ENCODE measurements at regions not wholly inside any gene's neighbourhood (a gene's known extent, or its start where the extent isn't known, plus 50 kb on each side); places are given as distances from the start of the nearest gene placed in this dataset.

- no peak for DNase-seq (ENCODE audit: low read depth, low spot score)
- no peaks in the 10 kb centered on the region for H3K36me3 ChIP-seq (ENCODE audit: insufficient read depth, low read length)
- no peak overlapping the region for H3K4me3 ChIP-seq
- TF ChIP-seq POLR2AphosphoS5 (IDR thresholded peaks at IDR 0.05; ENCODE audit: borderline replicate concordance, low read depth, low read length) = no peak
- no peak for TF ChIP-seq FOXP2 (optimal IDR thresholded peaks at IDR 0.05; ENCODE audit: control extremely low read depth, extremely low read length, insufficient read depth)
- TF ChIP-seq EZH2 (IDR thresholded peaks at IDR 0.05) = no peak
- H3K9ac ChIP-seq (ENCODE audit: insufficient read length) = no peak overlapping the region
- no peak overlapping the region for H3K27ac ChIP-seq
- H3K9me3 ChIP-seq (ENCODE audit: low read depth, low read length) = no peaks in the 10 kb centered on the region
Measured at GRCh38 chr20:24873025-24873620, 75.9 kb upstream of the CST7 start.

GRCh38 chr20:24875078-24875477 is 74.0 kb upstream of the CST7 start:
- no peaks in the 10 kb centered on the region for H3K36me3 ChIP-seq (ENCODE audit: insufficient read depth, low read length)
- TF ChIP-seq EZH2 (IDR thresholded peaks at IDR 0.05) (no peak), FOXP2 (optimal IDR thresholded peaks at IDR 0.05; ENCODE audit: control extremely low read depth, extremely low read length, insufficient read depth) (no peak), POLR2AphosphoS5 (IDR thresholded peaks at IDR 0.05; ENCODE audit: borderline replicate concordance, low read depth, low read length) (no peak)
- no peak for DNase-seq (ENCODE audit: low read depth, low spot score)
- H3K9ac ChIP-seq (ENCODE audit: insufficient read length) = no peak overlapping the region
- no peak overlapping the region for H3K27ac ChIP-seq
- H3K9me3 ChIP-seq (ENCODE audit: low read depth, low read length) = no peaks in the 10 kb centered on the region
- H3K4me3 ChIP-seq = no peak overlapping the region

- no peaks in the 10 kb centered on the region for H3K9me3 ChIP-seq (ENCODE audit: low read depth, low read length)
- TF ChIP-seq POLR2AphosphoS5 (IDR thresholded peaks at IDR 0.05; ENCODE audit: borderline replicate concordance, low read depth, low read length) (no peak), FOXP2 (optimal IDR thresholded peaks at IDR 0.05; ENCODE audit: control extremely low read depth, extremely low read length, insufficient read depth) (no peak), EZH2 (IDR thresholded peaks at IDR 0.05) (no peak)
- H3K4me3 ChIP-seq = no peak overlapping the region
- no peak overlapping the region for H3K9ac ChIP-seq (ENCODE audit: insufficient read length)
- no peaks in the 10 kb centered on the region for H3K36me3 ChIP-seq (ENCODE audit: insufficient read depth, low read length)
- H3K27ac ChIP-seq = no peak overlapping the region
- DNase-seq (ENCODE audit: low read depth, low spot score) = no peak
Measured at GRCh38 chr20:24877652-24878051, 71.4 kb upstream of the CST7 start.

GRCh38 chr20:24878657-24879056 is 70.4 kb upstream of the CST7 start:
- no peaks in the 10 kb centered on the region for H3K9me3 ChIP-seq (ENCODE audit: low read depth, low read length)
- H3K36me3 ChIP-seq (ENCODE audit: insufficient read depth, low read length) = no peaks in the 10 kb centered on the region
- no peak overlapping the region for H3K27ac ChIP-seq
- no peak overlapping the region for H3K4me3 ChIP-seq
- TF ChIP-seq EZH2 (IDR thresholded peaks at IDR 0.05) (no peak), POLR2AphosphoS5 (IDR thresholded peaks at IDR 0.05; ENCODE audit: borderline replicate concordance, low read depth, low read length) (no peak), FOXP2 (optimal IDR thresholded peaks at IDR 0.05; ENCODE audit: control extremely low read depth, extremely low read length, insufficient read depth) (no peak)
- no peak for DNase-seq (ENCODE audit: low read depth, low spot score)
- no peak overlapping the region for H3K9ac ChIP-seq (ENCODE audit: insufficient read length)

GRCh38 chr20:24879875-24880274 is 69.2 kb upstream of the CST7 start:
- no peak for DNase-seq (ENCODE audit: low read depth, low spot score)
- no peak overlapping the region for H3K4me3 ChIP-seq
- H3K9ac ChIP-seq (ENCODE audit: insufficient read length) = no peak overlapping the region
- TF ChIP-seq FOXP2 (optimal IDR thresholded peaks at IDR 0.05; ENCODE audit: control extremely low read depth, extremely low read length, insufficient read depth) (no peak), EZH2 (IDR thresholded peaks at IDR 0.05) (no peak), POLR2AphosphoS5 (IDR thresholded peaks at IDR 0.05; ENCODE audit: borderline replicate concordance, low read depth, low read length) (no peak)
- H3K36me3 ChIP-seq (ENCODE audit: insufficient read depth, low read length) = no peaks in the 10 kb centered on the region
- no peak overlapping the region for H3K27ac ChIP-seq
- no peaks in the 10 kb centered on the region for H3K9me3 ChIP-seq (ENCODE audit: low read depth, low read length)

- Histone ChIP-seq H3K4me3 (no peak overlapping the region), H3K27ac (no peak overlapping the region), H3K9ac (ENCODE audit: insufficient read length) (no peak overlapping the region), H3K36me3 (ENCODE audit: insufficient read depth, low read length) (no peaks in the 10 kb centered on the region), H3K9me3 (ENCODE audit: low read depth, low read length) (no peaks in the 10 kb centered on the region)
- DNase-seq (ENCODE audit: low read depth, low spot score) = no peak
- TF ChIP-seq FOXP2 (optimal IDR thresholded peaks at IDR 0.05; ENCODE audit: control extremely low read depth, extremely low read length, insufficient read depth) (no peak), EZH2 (IDR thresholded peaks at IDR 0.05) (no peak), POLR2AphosphoS5 (IDR thresholded peaks at IDR 0.05; ENCODE audit: borderline replicate concordance, low read depth, low read length) (no peak)
Measured at GRCh38 chr20:24880356-24880755, 68.7 kb upstream of the CST7 start.

GRCh38 chr20:24890286-24890685 is 58.8 kb upstream of the CST7 start:
- no peaks in the 10 kb centered on the region for H3K9me3 ChIP-seq (ENCODE audit: low read depth, low read length)
- no peaks in the 10 kb centered on the region for H3K36me3 ChIP-seq (ENCODE audit: insufficient read depth, low read length)
- no peak for DNase-seq (ENCODE audit: low read depth, low spot score)
- H3K27ac ChIP-seq = no peak overlapping the region
- no peak overlapping the region for H3K4me3 ChIP-seq
- no peak overlapping the region for H3K9ac ChIP-seq (ENCODE audit: insufficient read length)
- TF ChIP-seq EZH2 (IDR thresholded peaks at IDR 0.05) (no peak), FOXP2 (optimal IDR thresholded peaks at IDR 0.05; ENCODE audit: control extremely low read depth, extremely low read length, insufficient read depth) (no peak), POLR2AphosphoS5 (IDR thresholded peaks at IDR 0.05; ENCODE audit: borderline replicate concordance, low read depth, low read length) (no peak)

- Histone ChIP-seq H3K9ac (ENCODE audit: insufficient read length) (no peak overlapping the region), H3K27ac (no peak overlapping the region), H3K36me3 (ENCODE audit: insufficient read depth, low read length) (no peaks in the 10 kb centered on the region), H3K4me3 (no peak overlapping the region), H3K9me3 (ENCODE audit: low read depth, low read length) (no peaks in the 10 kb centered on the region)
- no peak for DNase-seq (ENCODE audit: low read depth, low spot score)
- TF ChIP-seq POLR2AphosphoS5 (IDR thresholded peaks at IDR 0.05; ENCODE audit: borderline replicate concordance, low read depth, low read length) (no peak), EZH2 (IDR thresholded peaks at IDR 0.05) (no peak), FOXP2 (optimal IDR thresholded peaks at IDR 0.05; ENCODE audit: control extremely low read depth, extremely low read length, insufficient read depth) (no peak)
Measured at GRCh38 chr20:24891546-24892393, 57.3 kb upstream of the CST7 start.

Measured in SK-N-MC (cell line).